ENCODE measurements at regions not wholly inside any gene's neighbourhood (a gene's known extent, or its start where the extent isn't known, plus 50 kb on each side); places are given as distances from the start of the nearest gene placed in this dataset.

DNA sequence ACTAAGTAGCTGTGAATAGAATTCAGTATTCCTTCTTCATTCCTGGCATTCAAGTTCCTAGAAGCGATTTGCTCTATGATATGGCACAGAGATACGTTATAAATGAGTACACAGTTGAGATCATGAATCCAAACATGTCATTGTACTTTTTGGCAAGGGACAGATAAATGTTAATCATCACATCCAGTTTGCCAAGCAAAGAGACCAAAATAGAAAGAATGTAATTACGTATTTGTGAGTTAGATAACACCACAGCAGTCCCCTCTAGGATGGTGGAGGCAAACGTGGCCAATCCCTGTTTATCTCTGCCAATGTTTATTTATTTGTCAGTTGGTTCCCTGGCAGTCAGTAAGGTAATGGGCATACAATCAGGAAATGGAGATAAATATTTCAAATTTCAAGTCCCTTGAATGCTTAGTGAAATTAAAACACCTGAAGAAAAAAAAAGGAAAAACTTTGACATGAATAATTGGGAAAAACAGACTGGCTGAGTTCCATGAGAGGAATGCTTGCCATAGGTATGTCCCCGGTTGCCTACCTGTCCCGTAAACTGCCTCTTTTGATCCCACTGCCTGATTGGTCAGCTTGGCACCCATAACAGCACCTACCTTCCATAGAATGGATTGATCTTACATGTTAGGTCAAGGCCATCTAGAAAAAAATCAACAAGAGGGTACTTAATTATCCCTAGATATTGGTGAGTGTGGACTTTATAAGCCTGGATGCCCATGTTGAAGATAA, 451.1 kb upstream of the NETO1 start:
- Histone ChIP-seq H3K79me2 (ENCODE audit: insufficient read depth, low read length) (no peaks in the 10 kb centered on the region), H4K20me1 (ENCODE audit: insufficient read depth, low read length, poor library complexity, severe bottlenecking) (no peaks in the 10 kb centered on the region), H3K4me3 (ENCODE audit: low read length, poor library complexity, severe bottlenecking) (no peak overlapping the region), H3K27me3 (ENCODE audit: insufficient read depth, low read length, poor library complexity, severe bottlenecking) (no peaks in the 10 kb centered on the region), H3K9me3 (ENCODE audit: insufficient read depth, low read depth, low read length) (no peaks in the 10 kb centered on the region), H3F3A (ENCODE audit: low read depth) (no peaks in the 10 kb centered on the region), H3K4me1 (ENCODE audit: insufficient read depth, low read length, poor library complexity, severe bottlenecking) (no peaks in the 10 kb centered on the region), H3K36me3 (ENCODE audit: insufficient read depth, low read length) (no peaks in the 10 kb centered on the region), H3K9ac (ENCODE audit: low read depth, low read length, poor library complexity, severe bottlenecking) (no peak overlapping the region), H3K9me2 (replicated peaks; ENCODE audit: low read depth, low read length) (no peaks in the 10 kb centered on the region), H2AFZ (ENCODE audit: low read length) (no peak overlapping the region), H3K4me2 (ENCODE audit: low read depth, low read length, poor library complexity, severe bottlenecking) (no peak overlapping the region)
- TF ChIP-seq, protein P1, sequence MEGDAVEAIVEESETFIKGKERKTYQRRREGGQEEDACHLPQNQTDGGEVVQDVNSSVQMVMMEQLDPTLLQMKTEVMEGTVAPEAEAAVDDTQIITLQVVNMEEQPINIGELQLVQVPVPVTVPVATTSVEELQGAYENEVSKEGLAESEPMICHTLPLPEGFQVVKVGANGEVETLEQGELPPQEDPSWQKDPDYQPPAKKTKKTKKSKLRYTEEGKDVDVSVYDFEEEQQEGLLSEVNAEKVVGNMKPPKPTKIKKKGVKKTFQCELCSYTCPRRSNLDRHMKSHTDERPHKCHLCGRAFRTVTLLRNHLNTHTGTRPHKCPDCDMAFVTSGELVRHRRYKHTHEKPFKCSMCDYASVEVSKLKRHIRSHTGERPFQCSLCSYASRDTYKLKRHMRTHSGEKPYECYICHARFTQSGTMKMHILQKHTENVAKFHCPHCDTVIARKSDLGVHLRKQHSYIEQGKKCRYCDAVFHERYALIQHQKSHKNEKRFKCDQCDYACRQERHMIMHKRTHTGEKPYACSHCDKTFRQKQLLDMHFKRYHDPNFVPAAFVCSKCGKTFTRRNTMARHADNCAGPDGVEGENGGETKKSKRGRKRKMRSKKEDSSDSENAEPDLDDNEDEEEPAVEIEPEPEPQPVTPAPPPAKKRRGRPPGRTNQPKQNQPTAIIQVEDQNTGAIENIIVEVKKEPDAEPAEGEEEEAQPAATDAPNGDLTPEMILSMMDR (conservative IDR thresholded peaks at IDR 0.05; ENCODE audit: low read length): no peak
- TF ChIP-seq EZH2phosphoT487 (IDR thresholded peaks at IDR 0.05; ENCODE audit: borderline replicate concordance): no peak

DNA sequence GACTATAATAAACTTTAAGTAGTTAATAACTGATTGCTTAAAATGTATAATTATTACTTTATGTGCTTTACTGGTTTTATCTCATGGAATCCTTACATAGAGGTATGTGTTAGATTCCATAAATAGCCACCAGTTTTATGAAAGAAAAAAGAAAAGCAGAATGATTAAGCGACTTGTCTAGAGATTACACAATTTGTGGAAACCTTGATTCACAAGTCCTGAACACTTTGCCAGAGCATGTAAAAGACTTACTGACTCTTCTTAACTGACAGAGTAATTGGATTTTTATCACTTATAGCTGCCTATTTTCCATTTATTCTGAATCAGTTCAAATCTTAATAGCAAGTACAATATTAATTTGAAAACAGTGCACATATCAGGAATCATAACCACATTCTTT, 448.7 kb upstream of the NETO1 start:
- H4K20me1 ChIP-seq (ENCODE audit: insufficient read depth, low read length, poor library complexity, severe bottlenecking): no peaks in the 10 kb centered on the region
- H3K79me2 ChIP-seq (ENCODE audit: insufficient read depth, low read length): no peaks in the 10 kb centered on the region
- no peak overlapping the region for H3K9ac ChIP-seq (ENCODE audit: low read depth, low read length, poor library complexity, severe bottlenecking)
- H3K9me3 ChIP-seq (ENCODE audit: insufficient read depth, low read depth, low read length): no peaks in the 10 kb centered on the region
- H3K4me3 ChIP-seq (ENCODE audit: low read length, poor library complexity, severe bottlenecking): no peak overlapping the region
- H3K36me3 ChIP-seq (ENCODE audit: insufficient read depth, low read length): no peaks in the 10 kb centered on the region
- no peaks in the 10 kb centered on the region for H3K27me3 ChIP-seq (ENCODE audit: insufficient read depth, low read length, poor library complexity, severe bottlenecking)
- H3K9me2 ChIP-seq (replicated peaks; ENCODE audit: low read depth, low read length): no peaks in the 10 kb centered on the region
- no peaks in the 10 kb centered on the region for H3F3A ChIP-seq (ENCODE audit: low read depth)
- no peaks in the 10 kb centered on the region for H3K4me1 ChIP-seq (ENCODE audit: insufficient read depth, low read length, poor library complexity, severe bottlenecking)
- TF ChIP-seq, protein P1 (conservative IDR thresholded peaks at IDR 0.05; ENCODE audit: low read length): no peak
- no peak for TF ChIP-seq EZH2phosphoT487 (IDR thresholded peaks at IDR 0.05; ENCODE audit: borderline replicate concordance)
- H3K4me2 ChIP-seq (ENCODE audit: low read depth, low read length, poor library complexity, severe bottlenecking): no peak overlapping the region
- no peak overlapping the region for H2AFZ ChIP-seq (ENCODE audit: low read length)

- H3F3A ChIP-seq (ENCODE audit: low read depth): no peaks in the 10 kb centered on the region
- no peaks in the 10 kb centered on the region for H3K9me3 ChIP-seq (ENCODE audit: insufficient read depth, low read depth, low read length)
- no peaks in the 10 kb centered on the region for H4K20me1 ChIP-seq (ENCODE audit: insufficient read depth, low read length, poor library complexity, severe bottlenecking)
- TF ChIP-seq, protein P1 (conservative IDR thresholded peaks at IDR 0.05; ENCODE audit: low read length): no peak
- no peak for TF ChIP-seq EZH2phosphoT487 (IDR thresholded peaks at IDR 0.05; ENCODE audit: borderline replicate concordance)
- no peak overlapping the region for H3K9ac ChIP-seq (ENCODE audit: low read depth, low read length, poor library complexity, severe bottlenecking)
- H3K4me3 ChIP-seq (ENCODE audit: low read length, poor library complexity, severe bottlenecking): no peak overlapping the region
- no peaks in the 10 kb centered on the region for H3K79me2 ChIP-seq (ENCODE audit: insufficient read depth, low read length)
- no peaks in the 10 kb centered on the region for H3K9me2 ChIP-seq (replicated peaks; ENCODE audit: low read depth, low read length)
- no peak overlapping the region for H2AFZ ChIP-seq (ENCODE audit: low read length)
- H3K36me3 ChIP-seq (ENCODE audit: insufficient read depth, low read length): no peaks in the 10 kb centered on the region
- no peak overlapping the region for H3K4me2 ChIP-seq (ENCODE audit: low read depth, low read length, poor library complexity, severe bottlenecking)
- no peaks in the 10 kb centered on the region for H3K4me1 ChIP-seq (ENCODE audit: insufficient read depth, low read length, poor library complexity, severe bottlenecking)
- no peaks in the 10 kb centered on the region for H3K27me3 ChIP-seq (ENCODE audit: insufficient read depth, low read length, poor library complexity, severe bottlenecking)
Observed at GRCh38 chr18:73315381-73315780, 447.6 kb upstream of the NETO1 start.

All from Loucy (cell line).